HEK293T (cell line): ENCODE measurements at regions not wholly inside any gene's neighbourhood (a gene's known extent, or its start where the extent isn't known, plus 50 kb on each side); places are given as distances from the start of the nearest gene placed in this dataset.

ENCODE experiments used
- ARNT ChIP-seq: fragments of 450-650 bp; IDR thresholded peaks from 2 replicates; pipeline ENCODE4 v1.6.1; 2017; ENCODE audit warnings: mild to moderate bottlenecking
- BHLHE40 ChIP-seq: fragments of 450-650 bp; IDR thresholded peaks from 2 replicates; pipeline ENCODE4 v1.6.1; 2016; ENCODE audit warnings: mild to moderate bottlenecking, moderate library complexity, borderline replicate concordance
- ELF4 ChIP-seq: fragments of 450-650 bp; IDR thresholded peaks from 2 replicates; pipeline ENCODE4 v1.6.1; 2017; ENCODE audit warnings: antibody characterized with exemption
- FOXA1 ChIP-seq: fragments of 450-650 bp; IDR thresholded peaks from 2 replicates; pipeline ENCODE4 v1.6.1; 2016; ENCODE audit warnings: mild to moderate bottlenecking
- FOXK2 ChIP-seq: fragments of 450-650 bp; IDR thresholded peaks from 2 replicates; pipeline ENCODE4 v1.6.1; 2016; ENCODE audit warnings: mild to moderate bottlenecking
- FOXM1 ChIP-seq: fragments of 450-650 bp; IDR thresholded peaks from 2 replicates; pipeline ENCODE4 v1.6.1; 2017; ENCODE audit warnings: mild to moderate bottlenecking, borderline replicate concordance
- L3MBTL2 ChIP-seq: fragments of 450-650 bp; conservative IDR thresholded peaks from 2 replicates; pipeline ENCODE4 v1.6.1; 2016; ENCODE audit warnings: mild to moderate bottlenecking
- NFRKB ChIP-seq: fragments of 450-650 bp; IDR thresholded peaks from 2 replicates; pipeline ENCODE4 v1.6.1; 2016; ENCODE audit warnings: mild to moderate bottlenecking, moderate library complexity
- PKNOX1 ChIP-seq: fragments of 450-650 bp; IDR thresholded peaks from 2 replicates; pipeline ENCODE4 v1.6.1; 2016
- SP1 ChIP-seq: fragments of 450-650 bp; IDR thresholded peaks from 2 replicates; pipeline ENCODE4 v1.6.1; 2017
- SUZ12 ChIP-seq: fragments of 450-650 bp; IDR thresholded peaks from 2 replicates; pipeline ENCODE4 v1.6.1; 2016; ENCODE audit warnings: mild to moderate bottlenecking
- TARDBP ChIP-seq: fragments of 450-650 bp; IDR thresholded peaks from 2 replicates; pipeline ENCODE4 v1.6.1; 2016
- ZNF384 ChIP-seq: fragments of 450-650 bp; IDR thresholded peaks from 2 replicates; pipeline ENCODE4 v1.6.1; 2016

- TF ChIP-seq ELF4: no peak
- TF ChIP-seq FOXK2: no peak
- no peak for TF ChIP-seq TARDBP
- no peak for TF ChIP-seq FOXM1
- no peak for TF ChIP-seq ZNF384
- TF ChIP-seq PKNOX1: no peak
- no peak for TF ChIP-seq SP1
- no peak for TF ChIP-seq ARNT
- no peak for TF ChIP-seq SUZ12
- no peak for TF ChIP-seq L3MBTL2
- TF ChIP-seq NFRKB: no peak
- TF ChIP-seq FOXA1: no peak
- TF ChIP-seq BHLHE40: no peak
Observed at GRCh38 chr4:90025248-90025647, 101.9 kb upstream of the CCSER1 start.
